ENCODE measurements at regions not wholly inside any gene's neighbourhood (a gene's known extent, or its start where the extent isn't known, plus 50 kb on each side); places are given as distances from the start of the nearest gene placed in this dataset.

GRCh38 chr5:56676091-56676768 is 139.1 kb upstream of the MAP3K1 start:
- no peak for TF ChIP-seq CTCF (IDR thresholded peaks at IDR 0.05; ENCODE audit: borderline replicate concordance, insufficient read depth, low read depth, low read length)
- no peak overlapping the region for H3K4me3 ChIP-seq (ENCODE audit: low read depth, low read length)

GRCh38 chr5:56674441-56674840 is 140.9 kb upstream of the MAP3K1 start:
- no peak for TF ChIP-seq CTCF (IDR thresholded peaks at IDR 0.05; ENCODE audit: borderline replicate concordance, insufficient read depth, low read depth, low read length)
- H3K4me3 ChIP-seq (ENCODE audit: low read depth, low read length) = no peak overlapping the region

- no peak for TF ChIP-seq CTCF (IDR thresholded peaks at IDR 0.05; ENCODE audit: borderline replicate concordance, insufficient read depth, low read depth, low read length)
- no peak overlapping the region for H3K4me3 ChIP-seq (ENCODE audit: low read depth, low read length)
Measured at GRCh38 chr5:56673171-56673570, 142.2 kb upstream of the MAP3K1 start.

GRCh38 chr5:56671571-56671970 is 143.8 kb upstream of the MAP3K1 start:
- no peak overlapping the region for H3K4me3 ChIP-seq (ENCODE audit: low read depth, low read length)
- TF ChIP-seq CTCF (IDR thresholded peaks at IDR 0.05; ENCODE audit: borderline replicate concordance, insufficient read depth, low read depth, low read length) = no peak

- TF ChIP-seq CTCF (IDR thresholded peaks at IDR 0.05; ENCODE audit: borderline replicate concordance, insufficient read depth, low read depth, low read length) = no peak
- no peak overlapping the region for H3K4me3 ChIP-seq (ENCODE audit: low read depth, low read length)
Measured at GRCh38 chr5:56670916-56671315, 144.4 kb upstream of the MAP3K1 start.

- H3K4me3 ChIP-seq (ENCODE audit: low read depth, low read length) = no peak overlapping the region
- no peak for TF ChIP-seq CTCF (IDR thresholded peaks at IDR 0.05; ENCODE audit: borderline replicate concordance, insufficient read depth, low read depth, low read length)
Measured at GRCh38 chr5:56669534-56670483, 145.5 kb upstream of the MAP3K1 start.

Measured in GM12875 (cell line).